A549 (cell line): ENCODE measurements at regions not wholly inside any gene's neighbourhood (a gene's known extent, or its start where the extent isn't known, plus 50 kb on each side); places are given as distances from the start of the nearest gene placed in this dataset.

ENCODE experiments used
- CTCF ChIP-seq: fragments of >200 bp; sonication (Bioruptor Twin); formaldehyde crosslinking; IDR thresholded peaks from 3 replicates; pipeline ENCODE4 v1.5.1; 2016
- ESRRA ChIP-seq: fragments of 150-350 bp; IDR thresholded peaks from 2 replicates; pipeline ENCODE4 v1.6.1; 2014; ENCODE audit warnings: mild to moderate bottlenecking, low read length, borderline replicate concordance
- KDM1A ChIP-seq: fragments of 200-600 bp; sonication (generic); IDR thresholded peaks from 2 replicates; pipeline ENCODE4 v1.6.1; 2016; ENCODE audit warnings: low read depth, mild to moderate bottlenecking
- POLR2A ChIP-seq: IDR thresholded peaks from 2 replicates; pipeline ENCODE4 v1.6.1; 2012; ENCODE audit warnings: mild to moderate bottlenecking, low read length
- USF2 ChIP-seq: fragments of 450-650 bp; IDR thresholded peaks from 2 replicates; pipeline ENCODE4 v1.6.1; 2014; ENCODE audit warnings: antibody characterized with exemption

- TF ChIP-seq ESRRA (no peak), CTCF (no peak), KDM1A (no peak), USF2 (no peak), POLR2A (no peak)
Observed at GRCh38 chr1:95512925-95513324, 278.9 kb downstream of the RWDD3 start.
